DMS 273 treated with DMSO at 0.1 percent for 48 hours (cell line): ENCODE measurements at regions not wholly inside any gene's neighbourhood (a gene's known extent, or its start where the extent isn't known, plus 50 kb on each side); places are given as distances from the start of the nearest gene placed in this dataset.
"Not testable (repeated sequence)": the region's sequence is repeated elsewhere in the genome, so short reads cannot be mapped to it uniquely, and the experiment has no call there.

ENCODE experiments used
- DNase-seq: peaks from one replicate; lab custom pipeline; 2025; lab: John Stamatoyannopoulos, UW

GRCh38 chr17:79560527-79560926, 50.3 kb downstream of the RBFOX3 start:
- DNase-seq: no peak

GRCh38 chr17:79559111-79559887, 51.6 kb downstream of the RBFOX3 start:
- DNase-seq: no peak

GRCh38 chr17:79558091-79558900, 52.6 kb downstream of the RBFOX3 start:
- no peak for DNase-seq

GRCh38 chr17:79557276-79558090, 53.4 kb downstream of the RBFOX3 start:
- DNase-seq: no peak

GRCh38 chr17:79556271-79556670, 54.6 kb downstream of the RBFOX3 start:
- DNase-seq: no peak

- DNase-seq: no peak
Observed at GRCh38 chr17:79555543-79555942, 55.3 kb downstream of the RBFOX3 start.

GRCh38 chr17:79554346-79554745, 56.5 kb downstream of the RBFOX3 start:
- not testable (repeated sequence) for DNase-seq

GRCh38 chr17:79552824-79553223, 58.0 kb downstream of the RBFOX3 start:
- DNase-seq: no peak

GRCh38 chr17:79552405-79552804, 58.4 kb downstream of the RBFOX3 start:
- DNase-seq: no peak

- DNase-seq: peak; percentile 56
Observed at GRCh38 chr17:79549141-79549915, 61.5 kb downstream of the RBFOX3 start.

GRCh38 chr17:79548116-79548515, 62.7 kb downstream of the RBFOX3 start:
- DNase-seq: no peak

GRCh38 chr17:79547586-79547985, 63.3 kb downstream of the RBFOX3 start:
- no peak for DNase-seq

GRCh38 chr17:79547171-79547570, 63.7 kb downstream of the RBFOX3 start:
- not testable (repeated sequence) for DNase-seq

- no peak for DNase-seq
Observed at GRCh38 chr17:79546386-79546785, 64.5 kb downstream of the RBFOX3 start.

GRCh38 chr17:79545251-79546005, 65.4 kb downstream of the RBFOX3 start:
- peak; percentile 7 for DNase-seq

GRCh38 chr17:79544142-79544914, 66.5 kb downstream of the RBFOX3 start:
- DNase-seq: no peak

- DNase-seq: no peak
Observed at GRCh38 chr17:79543531-79543930, 67.3 kb downstream of the RBFOX3 start.

- DNase-seq: no peak
Observed at GRCh38 chr17:79542718-79543117, 68.1 kb downstream of the RBFOX3 start.

- no peak for DNase-seq
Observed at GRCh38 chr17:79541056-79541850, 69.6 kb downstream of the RBFOX3 start.
